LNCAP (cell line): ENCODE measurements at regions not wholly inside any gene's neighbourhood (a gene's known extent, or its start where the extent isn't known, plus 50 kb on each side); places are given as distances from the start of the nearest gene placed in this dataset.

Experiments used
- CTCF ChIP-seq: fragments of 450-650 bp; IDR thresholded peaks from 2 replicates; pipeline ENCODE4 v1.5.1; 2017; ENCODE audit warnings: mild to moderate bottlenecking

GRCh38 chr21:28118570-28118969, 874.1 kb downstream of the LTN1 start:
- no peak for TF ChIP-seq CTCF

- TF ChIP-seq CTCF, result no peak
Observed at GRCh38 chr21:28113718-28114117, 879.0 kb downstream of the LTN1 start.

- no peak for TF ChIP-seq CTCF
Observed at GRCh38 chr21:28112511-28112910, 880.2 kb downstream of the LTN1 start.

- TF ChIP-seq CTCF, result no peak
Observed at GRCh38 chr21:28111151-28111619, 881.5 kb downstream of the LTN1 start.

- no peak for TF ChIP-seq CTCF
Observed at GRCh38 chr21:28110716-28111115, 882.0 kb downstream of the LTN1 start.

DNA sequence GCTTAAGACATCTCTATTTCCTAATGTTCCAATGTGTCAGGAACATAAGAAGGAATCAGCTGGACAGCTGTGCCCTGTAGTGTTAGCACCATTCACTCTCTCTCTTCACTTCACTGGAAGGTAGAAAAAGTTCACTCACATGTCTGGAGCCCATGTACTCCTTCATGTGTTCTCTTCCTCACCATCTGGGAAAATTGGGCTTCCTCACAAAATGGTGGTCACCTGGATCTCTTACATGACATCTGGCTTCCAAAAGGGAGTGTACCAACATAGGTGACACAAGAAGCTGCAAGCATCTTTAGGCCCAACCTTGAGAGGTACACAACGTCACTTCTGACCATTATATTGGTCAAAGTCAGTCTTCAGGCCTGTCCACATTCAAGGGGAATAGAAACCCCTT, 882.6 kb downstream of the LTN1 start:
- TF ChIP-seq CTCF, result no peak

GRCh38 chr21:28106370-28106890, 886.2 kb downstream of the LTN1 start:
- no peak for TF ChIP-seq CTCF

GRCh38 chr21:28104346-28104745, 888.3 kb downstream of the LTN1 start:
- no peak for TF ChIP-seq CTCF
